GM12878 (cell line): ENCODE measurements at regions not wholly inside any gene's neighbourhood (a gene's known extent, or its start where the extent isn't known, plus 50 kb on each side); places are given as distances from the start of the nearest gene placed in this dataset.

Experiments
- ATAC-seq: fragments of 200-7000 bp; cut with Tn5 transposase; 3 replicates; pipeline ENCODE4 v1.9.1; 2020; ENCODE audit warnings: mild to moderate bottlenecking, moderate library complexity
- BruUV-seq: library from RNA; stranded (reverse); fragments of 400-500 nt; replicated peaks from 2 replicates; lab custom pipeline; 2021; lab: Mats Ljungman, UMichigan
- CTCF ChIA-PET: fragments of 300-600 bp; sonication (Branson Sonifier 250); formaldehyde crosslinking; extraction: SDS; loops from one replicate; lab custom pipeline; 2021; ENCODE audit warnings: inconsistent platforms; lab: Yijun Ruan, JAX
- POLR2A ChIA-PET: fragments of 350-600 bp; formaldehyde crosslinking; extraction: SDS; loops from one replicate; lab custom pipeline; 2021; ENCODE audit warnings: inconsistent platforms; lab: Charles Lee
- RAD21 ChIA-PET: fragments of 300-600 bp; sonication (Branson Sonifier 250); formaldehyde crosslinking; loops from one replicate; lab custom pipeline; 2023; ENCODE audit warnings: antibody characterized with exemption; ENCODE audit not compliant: unreplicated experiment; lab: Charles Lee
- SMC1A ChIA-PET: fragments of 300-600 bp; sonication (Branson Sonifier 250); formaldehyde crosslinking; loops from one replicate; lab custom pipeline; 2023; ENCODE audit not compliant: unreplicated experiment, uncharacterized antibody; lab: Charles Lee
- DNase-seq: peaks from one replicate; pipeline ENCODE4 v3.0.0-alpha.2; 2011; ENCODE audit warnings: low read depth, low spot score
- FAIRE-seq: peaks from 3 replicates; lab custom pipeline; 2011; peaks lifted over from hg19 to GRCh38; lab: Jason Lieb, UNC
- H2AFZ ChIP-seq: 2 replicates; pipeline ENCODE4 v1.6.0; 2011; ENCODE audit warnings: low read depth, low read length, control low read depth; ENCODE audit not compliant: control insufficient read depth
- H3K27ac ChIP-seq: 2 replicates; pipeline ENCODE4 v1.5.1; 2011; ENCODE audit warnings: control low read depth; ENCODE audit not compliant: control insufficient read depth, insufficient read depth
- H3K27me3 ChIP-seq, 2 experiments: replicated peaks in 1 of 2; 2 replicates each; pipeline versions ENCODE4 v1.6.0 to v1.6.1; 2011; ENCODE audit warnings: low read length in 1 of 2; ENCODE audit not compliant: control insufficient read depth in 2 of 2, insufficient read depth in 2 of 2
- H3K36me3 ChIP-seq, 2 experiments: 2 replicates each; pipeline ENCODE4 v1.5.1; 2011; ENCODE audit warnings: low read length in 1 of 2; ENCODE audit not compliant: control insufficient read depth in 2 of 2, insufficient read depth in 2 of 2
- H3K4me1 ChIP-seq: 2 replicates; pipeline ENCODE4 v1.6.1; 2011; ENCODE audit warnings: mild to moderate bottlenecking, low read length, moderate library complexity, mixed read lengths; ENCODE audit not compliant: control insufficient read depth, insufficient read depth
- H3K4me2 ChIP-seq: 2 replicates; pipeline ENCODE4 v1.6.0; 2011; ENCODE audit warnings: control low read depth; ENCODE audit not compliant: control insufficient read depth, insufficient read depth
- H3K4me3 ChIP-seq: fragments of 200-600 bp; sonication (generic); 2 replicates; pipeline ENCODE4 v1.5.1; 2016
- H3K79me2 ChIP-seq: 2 replicates; pipeline ENCODE4 v1.6.0; 2011; ENCODE audit warnings: low read length; ENCODE audit not compliant: control insufficient read depth, insufficient read depth
- H3K9ac ChIP-seq: 2 replicates; pipeline ENCODE4 v1.8.0; 2011; ENCODE audit warnings: low read length, control low read depth, mixed read lengths; ENCODE audit not compliant: control insufficient read depth, insufficient read depth
- H3K9me3 ChIP-seq: replicated peaks from 3 replicates; pipeline ENCODE4 v1.5.1; 2011; ENCODE audit warnings: mild to moderate bottlenecking, low read length; ENCODE audit not compliant: control insufficient read depth, insufficient read depth
- H4K20me1 ChIP-seq: 2 replicates; pipeline ENCODE4 v1.6.0; 2011; ENCODE audit not compliant: control insufficient read depth, insufficient read depth
- CBX3 ChIP-seq: fragments of 200-600 bp; sonication (generic); IDR thresholded peaks from 2 replicates; pipeline ENCODE4 v1.6.1; 2016; ENCODE audit warnings: low read depth, borderline replicate concordance
- HDAC6 ChIP-seq: fragments of 200-600 bp; sonication (generic); IDR thresholded peaks from one replicate; pipeline ENCODE4 v1.8.0; 2017; ENCODE audit warnings: antibody characterized with exemption; ENCODE audit not compliant: unreplicated experiment
- IKZF1 ChIP-seq: fragments of 450-650 bp; conservative IDR thresholded peaks from 2 replicates; pipeline ENCODE4 v1.6.1; 2017; ENCODE audit warnings: antibody characterized with exemption, mild to moderate bottlenecking
- JUND ChIP-seq: IDR thresholded peaks from 2 replicates; pipeline ENCODE4 v1.6.1; 2012; ENCODE audit warnings: low read depth, mild to moderate bottlenecking, low read length, improper control_type of control experiment, moderate library complexity
- MXI1 ChIP-seq: fragments of 150-350 bp; IDR thresholded peaks from 2 replicates; pipeline ENCODE4 v1.6.1; 2011; ENCODE audit warnings: low read depth, mild to moderate bottlenecking, inconsistent platforms, low read length, improper control_type of control experiment
- NFYB ChIP-seq: IDR thresholded peaks from 2 replicates; pipeline ENCODE4 v1.6.1; 2011; ENCODE audit warnings: low read depth, mild to moderate bottlenecking, low read length, improper control_type of control experiment, moderate library complexity; ENCODE audit not compliant: insufficient read depth
- SIX5 ChIP-seq: IDR thresholded peaks from 2 replicates; pipeline ENCODE4 v1.6.1; 2011; ENCODE audit warnings: mild to moderate bottlenecking, low read depth, low read length, moderate library complexity; ENCODE audit not compliant: severe bottlenecking
- SRF ChIP-seq, 2 experiments: IDR thresholded peaks; 2 replicates each; pipeline ENCODE4 v1.6.1; 2011; ENCODE audit warnings: low read depth in 2 of 2, low read length in 2 of 2, mild to moderate bottlenecking in 1 of 2, moderate library complexity in 1 of 2
- TAF1 ChIP-seq: IDR thresholded peaks from 2 replicates; pipeline ENCODE4 v1.6.1; 2011; ENCODE audit warnings: mild to moderate bottlenecking, low read depth, low read length, borderline replicate concordance
- ZNF384 ChIP-seq: IDR thresholded peaks from 2 replicates; pipeline ENCODE4 v1.6.1; 2012; ENCODE audit warnings: low read depth, mild to moderate bottlenecking, low read length, improper control_type of control experiment, borderline replicate concordance
- WGBS: methylation state at CpG from one replicate; pipeline ENCODE4 v1.1.6; 2016; ENCODE audit warnings: low lambda C conversion rate; ENCODE audit not compliant: insufficient replicate concordance, insufficient coverage; ENCODE audit errors: missing lambda C conversion rate; 5-methylcytosine and 5-hydroxymethylcytosine counted together
- in situ Hi-C: fragments of 300-500 bp; cut with MboI; formaldehyde crosslinking; loops from 9 replicates; pipeline ENCODE4 v1.14.3; 2018; ENCODE audit warnings: mixed read lengths
- intact Hi-C: fragments of 100-400 bp; cut with micrococcal nuclease; formaldehyde crosslinking; loops from one replicate; pipeline ENCODE4 v1.14.2; 2022; ENCODE audit not compliant: unreplicated experiment
- TF ChIP-seq, protein P1 (sequence below): IDR thresholded peaks from 2 replicates; pipeline ENCODE4 v1.6.1; 2012; ENCODE audit warnings: low read length, inconsistent platforms

DNA sequence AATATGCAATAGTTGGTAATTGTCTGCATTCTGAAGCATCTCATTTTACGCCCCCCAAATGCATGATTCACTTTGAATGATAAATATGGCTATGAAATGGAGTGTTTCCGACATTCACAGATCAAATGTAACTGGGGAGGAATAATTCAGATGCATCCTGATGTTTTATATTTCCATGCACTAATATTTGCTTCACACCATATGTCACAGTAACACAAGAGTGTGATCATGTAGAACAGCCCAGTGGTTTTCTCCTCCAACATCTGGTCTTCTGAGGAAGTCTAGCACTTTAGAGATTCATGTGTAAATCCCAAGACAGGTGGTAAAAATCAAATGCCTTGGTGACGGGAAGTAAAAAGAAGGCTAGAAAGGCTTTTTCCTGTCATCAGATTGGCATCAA is 273.1 kb downstream of the DIO2 start:
- BruUV-seq: no TSS peak
- intact Hi-C loops (no loop called here), in situ Hi-C loops (no loop called here)
- Histone ChIP-seq H3K4me1 (no peaks in the 10 kb centered on the region), H3K4me3 (no peak overlapping the region), H3K79me2 (no peaks in the 10 kb centered on the region), H3K9ac (no peak overlapping the region), H3K36me3 (no peaks in the 10 kb centered on the region), H3K27me3 (no peaks in the 10 kb centered on the region), H3K4me2 (no peak overlapping the region), H4K20me1 (no peaks in the 10 kb centered on the region), H2AFZ (no peak overlapping the region), H3K9me3 (no peaks in the 10 kb centered on the region), H3K27ac (no peak overlapping the region)
- ChIA-PET CTCF (no interaction called here), POLR2A (no interaction called here), SMC1A (no interaction called here), RAD21 (no interaction called here)
- no peak for TF ChIP-seq SRF (IDR thresholded peaks at IDR 0.05; ENCODE audit: low read depth in 2 of 2, low read length in 2 of 2)
- TF ChIP-seq ZNF384: no peak
- TF ChIP-seq CBX3: no peak
- TF ChIP-seq SIX5: no peak
- TF ChIP-seq NFYB: no peak
- TF ChIP-seq IKZF1: no peak
- no peak for TF ChIP-seq JUND
- no peak for TF ChIP-seq TAF1
- TF ChIP-seq, protein P1, sequence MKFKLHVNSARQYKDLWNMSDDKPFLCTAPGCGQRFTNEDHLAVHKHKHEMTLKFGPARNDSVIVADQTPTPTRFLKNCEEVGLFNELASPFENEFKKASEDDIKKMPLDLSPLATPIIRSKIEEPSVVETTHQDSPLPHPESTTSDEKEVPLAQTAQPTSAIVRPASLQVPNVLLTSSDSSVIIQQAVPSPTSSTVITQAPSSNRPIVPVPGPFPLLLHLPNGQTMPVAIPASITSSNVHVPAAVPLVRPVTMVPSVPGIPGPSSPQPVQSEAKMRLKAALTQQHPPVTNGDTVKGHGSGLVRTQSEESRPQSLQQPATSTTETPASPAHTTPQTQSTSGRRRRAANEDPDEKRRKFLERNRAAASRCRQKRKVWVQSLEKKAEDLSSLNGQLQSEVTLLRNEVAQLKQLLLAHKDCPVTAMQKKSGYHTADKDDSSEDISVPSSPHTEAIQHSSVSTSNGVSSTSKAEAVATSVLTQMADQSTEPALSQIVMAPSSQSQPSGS: no peak
- TF ChIP-seq HDAC6: no peak
- TF ChIP-seq MXI1: no peak
- FAIRE-seq (no peak), ATAC-seq (no peak), DNase-seq (no peak)
- WGBS: 31% methylated on average over 3 of the region's 3 CpGs
